Loucy (cell line): ENCODE measurements at regions not wholly inside any gene's neighbourhood (a gene's known extent, or its start where the extent isn't known, plus 50 kb on each side); places are given as distances from the start of the nearest gene placed in this dataset.

Experiments
- CTCF ChIP-seq: fragments of 200-600 bp; sonication (generic); conservative IDR thresholded peaks from 2 replicates; pipeline ENCODE4 v1.5.1; 2014; ENCODE audit warnings: mild to moderate bottlenecking, antibody characterized with exemption, low read length
- EZH2phosphoT487 ChIP-seq: fragments of 200-600 bp; IDR thresholded peaks from 2 replicates; pipeline ENCODE4 v1.6.1; 2018; ENCODE audit warnings: antibody characterized with exemption, mild to moderate bottlenecking, moderate library complexity, borderline replicate concordance

DNA sequence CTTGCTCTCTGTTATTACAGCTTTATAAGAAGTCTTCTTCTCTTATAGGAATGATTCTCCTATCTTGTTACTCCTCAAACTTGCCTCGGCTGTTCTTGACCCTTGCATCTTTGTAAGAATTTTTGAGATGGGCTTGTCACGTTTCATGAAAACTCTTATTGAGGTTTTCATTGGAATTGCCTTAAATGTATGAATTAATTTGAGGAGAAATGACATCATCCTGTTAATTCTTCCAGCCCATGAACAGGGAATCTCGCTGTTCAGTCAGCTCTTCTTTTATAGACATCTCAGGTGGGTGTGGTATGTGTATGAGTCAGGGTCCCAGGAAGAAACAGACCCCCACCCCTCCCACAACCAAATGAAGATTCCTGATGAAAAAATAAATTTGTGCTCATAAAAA, 107.1 kb upstream of the MYL2 start:
- no peak for TF ChIP-seq CTCF
- no peak for TF ChIP-seq EZH2phosphoT487
